OCI-LY3 (cell line): ENCODE measurements at regions not wholly inside any gene's neighbourhood (a gene's known extent, or its start where the extent isn't known, plus 50 kb on each side); places are given as distances from the start of the nearest gene placed in this dataset.

Experiments used
- CTCF ChIP-seq: fragments of 200-600, 300-600 bp; sonication (generic); IDR thresholded peaks from 2 replicates; pipeline ENCODE4 v1.5.1; 2014; ENCODE audit warnings: antibody characterized with exemption, low read length, low read depth
- EZH2phosphoT487 ChIP-seq: fragments of 200-600 bp; shearing (Covaris generic); IDR thresholded peaks from 2 replicates; pipeline ENCODE4 v1.6.1; 2018; ENCODE audit warnings: antibody characterized with exemption, mixed run types, low read depth

GRCh38 chr22:49593509-49593908, 234.2 kb downstream of the BRD1 start:
- TF ChIP-seq CTCF, result no peak
- TF ChIP-seq EZH2phosphoT487, result no peak
